ENCODE measurements at regions not wholly inside any gene's neighbourhood (a gene's known extent, or its start where the extent isn't known, plus 50 kb on each side); places are given as distances from the start of the nearest gene placed in this dataset.

DNA sequence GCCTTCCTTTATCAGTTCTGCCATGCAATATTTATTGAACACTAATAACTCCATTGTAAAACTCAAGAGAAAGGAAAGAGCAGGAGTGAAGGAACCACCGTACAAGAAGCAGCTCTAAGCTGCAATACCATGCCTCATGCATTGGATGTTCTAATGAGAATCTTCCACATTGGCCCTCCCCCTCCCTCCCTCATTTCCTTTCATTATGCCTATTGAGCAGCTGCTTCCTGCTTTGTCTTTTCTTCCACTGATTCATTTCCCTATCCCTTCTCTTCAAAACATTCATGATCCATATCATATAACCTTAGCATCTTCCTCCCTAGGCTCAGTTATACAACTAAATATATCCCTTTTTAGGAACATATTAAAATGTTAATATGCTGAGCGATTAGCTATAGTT lies 698.7 kb upstream of the GOLIM4 start:
- no peak for TF ChIP-seq TEAD4 (IDR thresholded peaks at IDR 0.05)
- no peak for TF ChIP-seq EP300 (IDR thresholded peaks at IDR 0.05; ENCODE audit: borderline replicate concordance)
- no peak for TF ChIP-seq RAD21 (IDR thresholded peaks at IDR 0.05; ENCODE audit: low read depth)
- TF ChIP-seq ZBTB7A (IDR thresholded peaks at IDR 0.05; ENCODE audit: low read depth), result no peak
- no peak for TF ChIP-seq YY1 (IDR thresholded peaks at IDR 0.05; ENCODE audit: low read depth)
- no peak for TF ChIP-seq CREB1 (IDR thresholded peaks at IDR 0.05; ENCODE audit: low read depth)
- TF ChIP-seq TAF1 (IDR thresholded peaks at IDR 0.05; ENCODE audit: low read depth), result no peak
